ENCODE measurements at regions not wholly inside any gene's neighbourhood (a gene's known extent, or its start where the extent isn't known, plus 50 kb on each side); places are given as distances from the start of the nearest gene placed in this dataset.
A peak's percentile ranks its signal among the peaks of the same experiment; 100 is the strongest.

DNA sequence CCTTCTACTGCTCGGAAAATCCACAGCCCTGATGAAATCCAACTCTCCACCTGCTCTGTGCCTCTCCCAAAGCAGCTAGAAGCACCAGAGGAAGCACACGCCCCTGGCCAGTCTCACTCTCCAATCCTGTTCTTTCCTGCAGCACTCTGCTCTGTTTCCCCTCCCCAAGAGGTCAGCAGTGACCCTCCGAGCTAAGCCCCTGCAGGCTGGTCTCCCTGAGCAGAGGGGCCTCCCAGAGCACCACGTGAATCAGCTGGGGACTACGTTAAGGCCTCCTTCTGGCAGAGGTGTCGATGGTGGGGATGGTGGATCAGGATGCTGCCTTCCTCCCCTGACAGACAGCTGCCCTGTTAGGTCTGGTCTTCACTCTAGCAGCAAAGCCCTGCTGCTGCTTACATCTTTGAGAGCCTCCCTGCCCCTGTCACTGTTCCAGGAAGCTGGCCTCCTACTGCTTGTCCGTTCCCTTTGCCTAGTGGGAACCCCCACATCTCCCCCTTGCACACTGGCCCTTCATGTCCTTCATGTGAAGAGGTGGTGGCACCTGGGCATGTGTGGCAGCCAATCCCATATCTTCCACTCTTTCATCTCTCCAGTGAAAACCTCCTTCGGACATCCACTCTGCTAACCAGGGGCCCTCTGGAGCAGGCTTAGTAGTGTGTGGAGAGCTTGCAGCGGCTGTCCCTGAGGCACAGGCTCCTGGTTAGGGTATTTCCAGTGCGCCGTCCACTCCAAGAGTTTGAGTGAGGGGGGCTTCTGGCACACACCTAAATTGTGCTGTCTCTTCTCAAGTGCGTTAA lies 307.5 kb upstream of the HS6ST1 start:
- H3K36me3 ChIP-seq, result no peaks in the 10 kb centered on the region
- H3K27me3 ChIP-seq, result no peaks in the 10 kb centered on the region
- no peaks in the 10 kb centered on the region for H3K9me3 ChIP-seq
- intact Hi-C loops (cut with DNase I), result no loop called here
- TF ChIP-seq, protein P1, sequence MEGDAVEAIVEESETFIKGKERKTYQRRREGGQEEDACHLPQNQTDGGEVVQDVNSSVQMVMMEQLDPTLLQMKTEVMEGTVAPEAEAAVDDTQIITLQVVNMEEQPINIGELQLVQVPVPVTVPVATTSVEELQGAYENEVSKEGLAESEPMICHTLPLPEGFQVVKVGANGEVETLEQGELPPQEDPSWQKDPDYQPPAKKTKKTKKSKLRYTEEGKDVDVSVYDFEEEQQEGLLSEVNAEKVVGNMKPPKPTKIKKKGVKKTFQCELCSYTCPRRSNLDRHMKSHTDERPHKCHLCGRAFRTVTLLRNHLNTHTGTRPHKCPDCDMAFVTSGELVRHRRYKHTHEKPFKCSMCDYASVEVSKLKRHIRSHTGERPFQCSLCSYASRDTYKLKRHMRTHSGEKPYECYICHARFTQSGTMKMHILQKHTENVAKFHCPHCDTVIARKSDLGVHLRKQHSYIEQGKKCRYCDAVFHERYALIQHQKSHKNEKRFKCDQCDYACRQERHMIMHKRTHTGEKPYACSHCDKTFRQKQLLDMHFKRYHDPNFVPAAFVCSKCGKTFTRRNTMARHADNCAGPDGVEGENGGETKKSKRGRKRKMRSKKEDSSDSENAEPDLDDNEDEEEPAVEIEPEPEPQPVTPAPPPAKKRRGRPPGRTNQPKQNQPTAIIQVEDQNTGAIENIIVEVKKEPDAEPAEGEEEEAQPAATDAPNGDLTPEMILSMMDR (IDR thresholded peaks at IDR 0.05), result no peak
- no peak overlapping the region for H3K27ac ChIP-seq
- DNase-seq (ENCODE audit: low spot score in 2 of 2), result no peak
- no peak overlapping the region for H3K4me3 ChIP-seq
- H3K4me1 ChIP-seq, result no peaks in the 10 kb centered on the region

DNA sequence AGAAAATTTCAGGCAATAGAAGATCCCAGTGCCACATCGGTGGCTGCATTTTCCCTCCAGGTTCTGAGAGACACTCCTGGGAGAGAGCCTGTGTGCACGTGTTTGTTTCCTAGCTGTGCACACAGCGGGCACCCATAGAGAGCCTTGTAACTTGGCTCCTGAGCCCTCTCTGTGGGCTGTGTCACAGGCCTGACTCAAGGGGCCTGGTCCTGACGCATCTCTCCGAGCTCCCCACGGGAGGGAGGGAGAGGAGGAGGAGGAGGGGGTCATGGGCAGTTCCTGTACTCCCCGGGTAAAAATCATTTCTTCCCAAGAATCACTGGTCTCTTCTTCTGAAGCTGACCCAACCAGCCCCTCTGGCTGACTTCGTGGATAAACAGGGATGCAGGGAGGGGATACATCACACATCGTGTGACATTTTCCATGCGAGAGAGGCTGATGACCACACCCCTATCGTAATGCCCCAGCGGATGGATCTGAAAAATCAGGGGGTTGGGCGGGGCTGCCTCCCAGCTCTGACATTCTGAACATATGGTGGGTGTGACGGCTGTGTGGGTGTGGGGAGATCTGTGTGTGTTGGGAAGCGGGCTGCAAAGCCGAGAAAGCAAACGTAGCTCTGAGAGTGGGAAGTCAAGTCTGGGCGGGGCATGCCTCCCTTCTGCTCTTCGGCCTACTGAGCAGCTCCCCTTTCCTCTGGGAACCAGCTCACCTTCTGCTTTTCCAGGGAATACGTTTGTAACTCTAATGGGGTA lies 308.3 kb upstream of the HS6ST1 start:
- TF ChIP-seq, protein P1 (IDR thresholded peaks at IDR 0.05), result no peak
- no peaks in the 10 kb centered on the region for H3K9me3 ChIP-seq
- DNase-seq (ENCODE audit: low spot score in 2 of 2), result peak in 1 of 2 donors; percentile 34
- H3K4me1 ChIP-seq, result no peaks in the 10 kb centered on the region
- H3K27ac ChIP-seq, result no peak overlapping the region
- H3K27me3 ChIP-seq, result no peaks in the 10 kb centered on the region
- no peak overlapping the region for H3K4me3 ChIP-seq
- H3K36me3 ChIP-seq, result no peaks in the 10 kb centered on the region
- intact Hi-C loops (cut with DNase I), result no loop called here

DNA sequence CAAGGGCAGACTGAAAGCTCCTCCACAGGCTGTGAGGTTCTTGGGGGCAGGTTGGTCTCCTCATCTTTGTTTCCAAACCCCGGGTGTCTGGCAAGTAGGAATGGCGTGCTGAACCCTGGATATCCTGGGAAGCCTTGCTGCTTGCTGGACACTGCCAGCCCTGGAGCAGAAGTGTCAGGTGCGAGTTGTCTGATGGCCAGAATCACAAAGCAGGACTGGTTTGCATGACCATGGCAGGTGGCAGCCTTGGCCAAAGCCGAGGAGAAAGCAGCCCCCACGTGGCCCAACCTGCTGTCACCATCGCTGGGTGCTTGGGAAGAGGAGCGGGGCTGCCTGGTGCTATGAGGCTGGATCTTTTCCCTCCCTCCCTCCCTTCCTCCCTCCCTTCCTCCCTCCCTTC lies 309.5 kb upstream of the HS6ST1 start:
- intact Hi-C loops (cut with DNase I), result no loop called here
- no peaks in the 10 kb centered on the region for H3K4me1 ChIP-seq
- H3K27me3 ChIP-seq, result no peaks in the 10 kb centered on the region
- H3K27ac ChIP-seq, result no peak overlapping the region
- H3K4me3 ChIP-seq, result no peak overlapping the region
- DNase-seq (ENCODE audit: low spot score in 2 of 2), result no peak
- no peaks in the 10 kb centered on the region for H3K9me3 ChIP-seq
- H3K36me3 ChIP-seq, result no peaks in the 10 kb centered on the region
- TF ChIP-seq, protein P1 (IDR thresholded peaks at IDR 0.05), result no peak

DNA sequence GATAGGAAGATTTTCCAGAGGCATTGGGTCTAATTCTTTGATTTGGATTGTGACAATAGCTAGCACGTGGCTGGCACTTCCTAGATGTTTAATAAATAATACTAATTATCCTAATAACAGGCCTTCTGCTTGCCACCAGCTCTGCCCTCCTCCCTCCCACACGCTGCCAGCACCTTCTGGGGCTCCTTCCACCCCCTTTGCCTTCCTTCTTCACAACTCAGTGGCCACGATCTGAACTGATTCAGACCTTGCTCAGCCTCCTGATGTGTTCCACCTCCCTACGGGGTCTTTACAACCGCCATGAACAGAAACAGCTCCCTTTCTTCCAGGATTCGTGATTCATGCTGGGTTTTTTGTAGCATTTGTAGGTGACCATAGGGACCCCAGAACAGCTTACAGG lies 310.3 kb upstream of the HS6ST1 start:
- intact Hi-C loops (cut with DNase I), result no loop called here
- Histone ChIP-seq H3K27me3 (no peaks in the 10 kb centered on the region), H3K27ac (no peak overlapping the region), H3K4me3 (no peak overlapping the region), H3K9me3 (no peaks in the 10 kb centered on the region), H3K4me1 (no peaks in the 10 kb centered on the region), H3K36me3 (no peaks in the 10 kb centered on the region)
- peak in 1 of 2 donors; percentile 37 for DNase-seq (ENCODE audit: low spot score in 2 of 2)
- TF ChIP-seq, protein P1 (IDR thresholded peaks at IDR 0.05), result no peak

DNA sequence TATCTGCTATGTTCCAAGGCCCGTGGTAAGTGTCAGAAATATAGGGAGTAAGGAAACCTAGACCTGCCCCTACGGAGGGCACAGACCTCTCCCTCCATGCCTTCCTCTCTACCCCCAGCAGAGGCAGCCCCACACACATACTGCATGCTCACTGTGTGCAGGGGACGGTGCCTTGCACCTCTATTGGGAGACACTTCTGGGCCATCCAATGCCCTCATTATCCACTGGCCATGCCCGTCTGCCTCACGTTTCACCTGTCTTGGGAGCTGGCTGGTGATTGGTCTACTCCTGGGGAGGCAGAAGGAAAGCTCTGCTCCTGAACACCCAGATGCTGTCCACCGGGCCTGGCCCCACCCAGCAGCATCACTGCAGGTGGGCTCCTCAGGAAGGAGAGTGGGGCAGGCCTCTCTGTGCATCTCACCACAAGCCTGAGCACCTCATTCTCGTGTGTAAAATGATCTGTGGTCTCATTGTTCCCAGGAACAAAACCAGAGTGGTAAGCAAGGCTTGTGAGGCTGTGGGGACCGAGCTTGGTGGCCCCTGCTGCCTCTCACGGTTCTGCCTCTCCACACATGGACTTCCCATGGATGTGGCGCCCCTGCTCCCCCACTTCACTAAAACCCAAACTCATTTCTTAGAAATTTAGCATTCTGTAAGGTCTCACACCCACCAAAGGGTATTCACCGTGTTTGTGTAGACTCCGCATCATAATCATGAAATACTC lies 312.5 kb upstream of the HS6ST1 start:
- intact Hi-C loops (cut with DNase I), result loop anchor here (10.0 kb wide), 1 partner anchor 306 kb away; no protein-coding TSS in a partner anchor
- H3K27me3 ChIP-seq, result no peaks in the 10 kb centered on the region
- H3K4me3 ChIP-seq, result no peak overlapping the region
- TF ChIP-seq, protein P1 (IDR thresholded peaks at IDR 0.05), result no peak
- no peak overlapping the region for H3K27ac ChIP-seq
- no peaks in the 10 kb centered on the region for H3K36me3 ChIP-seq
- no peaks in the 10 kb centered on the region for H3K4me1 ChIP-seq
- no peaks in the 10 kb centered on the region for H3K9me3 ChIP-seq
- peak in 1 of 2 donors; percentile 16 for DNase-seq (ENCODE audit: low spot score in 2 of 2)
